ENCODE measurements at regions not wholly inside any gene's neighbourhood (a gene's known extent, or its start where the extent isn't known, plus 50 kb on each side); places are given as distances from the start of the nearest gene placed in this dataset.

DNA sequence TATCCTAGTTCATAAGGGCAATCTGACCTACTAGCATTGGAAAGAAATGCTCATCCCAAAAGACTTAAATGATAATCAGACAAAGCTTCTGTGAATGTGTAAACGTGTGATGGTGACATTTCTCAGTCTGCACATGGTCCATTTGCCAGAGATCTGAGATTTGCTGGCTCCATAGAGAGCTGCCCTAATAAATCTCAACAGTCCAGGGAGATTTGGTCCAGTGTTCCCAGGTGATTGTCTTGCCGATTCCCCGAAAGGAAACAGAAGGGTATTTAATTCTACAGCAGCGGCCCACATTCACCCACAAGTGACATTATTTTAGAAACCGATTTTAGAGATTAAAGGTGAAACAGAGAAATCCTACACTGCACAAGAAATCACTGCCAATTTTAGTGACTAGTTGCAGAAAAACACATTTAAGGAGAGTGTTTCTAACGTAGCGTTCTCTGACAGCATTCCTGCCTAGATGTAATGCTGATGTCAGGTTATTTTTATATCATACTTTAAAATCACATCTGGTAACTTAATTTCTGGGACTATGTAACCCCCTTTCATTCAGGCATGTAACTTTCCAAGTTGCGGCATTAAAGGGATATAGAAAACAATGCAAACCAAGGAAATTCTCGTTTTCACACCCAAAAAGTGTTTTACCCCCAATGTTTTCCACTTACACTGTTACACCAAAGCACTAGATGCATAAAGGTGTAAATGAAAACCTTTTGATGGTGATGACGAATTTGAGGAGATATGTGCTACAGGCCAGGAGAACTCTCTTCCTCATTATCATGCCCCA, 231.9 kb upstream of the FN1 start:
- Histone ChIP-seq H3K27ac (peak overlapping the region in 1 of 4 donors; percentile 17), H3K4me3 (no peak overlapping the region), H3K27me3 (no peaks in the 10 kb centered on the region), H3K36me3 (no peaks in the 10 kb centered on the region), H3K9me3 (no peaks in the 10 kb centered on the region), H3K4me1 (no peaks in the 10 kb centered on the region)
- WGBS, 2 donors: 66 to 76% methylated on average over 10 of the region's 10 CpGs
- DNase-seq: no peak
- intact Hi-C loops (cut with DNase I): no loop called here
- TF ChIP-seq CTCF (IDR thresholded peaks at IDR 0.05) (no peak), POLR2A (IDR thresholded peaks at IDR 0.05) (no peak)

- Histone ChIP-seq H3K9me3 (no peaks in the 10 kb centered on the region), H3K4me1 (no peaks in the 10 kb centered on the region), H3K27me3 (no peaks in the 10 kb centered on the region), H3K27ac (peak overlapping the region in 1 of 4 donors; percentile 27), H3K36me3 (no peaks in the 10 kb centered on the region), H3K4me3 (no peak overlapping the region)
- 55 to 62% methylated on average over 3 of the region's 3 CpGs for WGBS, 2 donors
- TF ChIP-seq POLR2A (IDR thresholded peaks at IDR 0.05) (no peak), CTCF (IDR thresholded peaks at IDR 0.05) (no peak)
- intact Hi-C loops (cut with DNase I): no loop called here
- DNase-seq: no peak
Observed at GRCh38 chr2:215664847-215665525, 229.1 kb upstream of the FN1 start.

- H3K36me3 ChIP-seq: no peaks in the 10 kb centered on the region
- no peaks in the 10 kb centered on the region for H3K27me3 ChIP-seq
- TF ChIP-seq POLR2A (IDR thresholded peaks at IDR 0.05): no peak
- no peak for TF ChIP-seq CTCF (IDR thresholded peaks at IDR 0.05)
- H3K27ac ChIP-seq: no peak overlapping the region
- no peaks in the 10 kb centered on the region for H3K4me1 ChIP-seq
- DNase-seq: no peak
- no peaks in the 10 kb centered on the region for H3K9me3 ChIP-seq
- intact Hi-C loops (cut with DNase I): no loop called here
- 20 to 22% methylated on average over 1 of the region's 1 CpG for WGBS, 2 donors
- no peak overlapping the region for H3K4me3 ChIP-seq
Observed at GRCh38 chr2:215662715-215663114, 226.8 kb upstream of the FN1 start.

DNA sequence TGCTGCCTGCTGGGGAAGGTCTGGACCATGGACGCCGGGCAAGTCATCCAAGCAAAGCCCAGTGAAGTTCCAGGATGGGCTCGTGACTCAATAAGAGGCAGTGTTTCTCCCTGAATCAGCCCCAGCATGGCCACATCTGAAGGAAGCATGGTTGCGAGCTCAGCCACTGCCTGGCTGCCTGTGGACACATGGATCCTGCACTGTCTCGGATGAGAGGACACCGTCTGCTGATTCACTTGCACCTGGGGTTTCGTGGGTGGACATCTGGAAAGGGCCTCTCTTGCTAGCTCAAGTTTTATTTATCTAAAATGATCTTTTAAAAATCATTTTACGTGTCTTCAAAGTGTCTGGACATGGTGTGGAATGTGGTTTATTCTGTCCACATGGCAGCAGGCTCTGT, 224.8 kb upstream of the FN1 start:
- Histone ChIP-seq H3K4me1 (no peaks in the 10 kb centered on the region), H3K36me3 (no peaks in the 10 kb centered on the region), H3K27me3 (no peaks in the 10 kb centered on the region), H3K27ac (peak overlapping the region in 2 of 4 donors; percentile 35 to 52), H3K9me3 (no peaks in the 10 kb centered on the region), H3K4me3 (no peak overlapping the region)
- no peak for TF ChIP-seq CTCF (IDR thresholded peaks at IDR 0.05)
- TF ChIP-seq POLR2A (IDR thresholded peaks at IDR 0.05): no peak
- 57 to 68% methylated on average over 5 to 8 of the region's 8 CpGs for WGBS, 2 donors
- intact Hi-C loops (cut with DNase I): no loop called here
- DNase-seq: no peak

GRCh38 chr2:215659650-215660049, 223.8 kb upstream of the FN1 start:
- no peak for DNase-seq
- 75 to 79% methylated on average over 4 of the region's 4 CpGs for WGBS, 2 donors
- no peak overlapping the region for H3K4me3 ChIP-seq
- H3K36me3 ChIP-seq: no peaks in the 10 kb centered on the region
- no peaks in the 10 kb centered on the region for H3K9me3 ChIP-seq
- intact Hi-C loops (cut with DNase I): no loop called here
- no peaks in the 10 kb centered on the region for H3K4me1 ChIP-seq
- TF ChIP-seq CTCF (IDR thresholded peaks at IDR 0.05) (no peak), POLR2A (IDR thresholded peaks at IDR 0.05) (no peak)
- peak overlapping the region in 1 of 4 donors; percentile 57 for H3K27ac ChIP-seq
- no peaks in the 10 kb centered on the region for H3K27me3 ChIP-seq
